ENCODE measurements at regions not wholly inside any gene's neighbourhood (a gene's known extent, or its start where the extent isn't known, plus 50 kb on each side); places are given as distances from the start of the nearest gene placed in this dataset.

GRCh38 chr6:156438350-156438923 is 338.7 kb upstream of the ARID1B start:
- no peak for DNase-seq

- DNase-seq, result no peak
Observed at GRCh38 chr6:156437121-156437879, 339.9 kb upstream of the ARID1B start.

GRCh38 chr6:156434795-156435190 is 342.4 kb upstream of the ARID1B start:
- DNase-seq, result no peak

- no peak for DNase-seq
Observed at GRCh38 chr6:156434049-156434794, 343.0 kb upstream of the ARID1B start.

- DNase-seq, result no peak
Observed at GRCh38 chr6:156432543-156432942, 344.6 kb upstream of the ARID1B start.

GRCh38 chr6:156430386-156430785 is 346.8 kb upstream of the ARID1B start:
- no peak for DNase-seq

- peak; percentile 10 for DNase-seq
Observed at GRCh38 chr6:156427345-156427744, 349.8 kb upstream of the ARID1B start.

GRCh38 chr6:156425359-156426020 is 351.7 kb upstream of the ARID1B start:
- DNase-seq, result no peak

- peak; percentile 25 for DNase-seq
Observed at GRCh38 chr6:156423829-156424228, 353.3 kb upstream of the ARID1B start.

- DNase-seq, result no peak
Observed at GRCh38 chr6:156423075-156423474, 354.1 kb upstream of the ARID1B start.

- no peak for DNase-seq
Observed at GRCh38 chr6:156421933-156422332, 355.2 kb upstream of the ARID1B start.

GRCh38 chr6:156421301-156421700 is 355.9 kb upstream of the ARID1B start:
- DNase-seq, result peak; percentile 33

GRCh38 chr6:156420172-156420993 is 356.8 kb upstream of the ARID1B start:
- no peak for DNase-seq

GRCh38 chr6:156419594-156419993 is 357.6 kb upstream of the ARID1B start:
- no peak for DNase-seq

- DNase-seq, result no peak
Observed at GRCh38 chr6:156418253-156418652, 358.9 kb upstream of the ARID1B start.

- DNase-seq, result no peak
Observed at GRCh38 chr6:156416391-156416790, 360.8 kb upstream of the ARID1B start.

- DNase-seq, result no peak
Observed at GRCh38 chr6:156413154-156413553, 364.0 kb upstream of the ARID1B start.

GRCh38 chr6:156410649-156411048 is 366.5 kb upstream of the ARID1B start:
- DNase-seq, result peak; percentile 8

GRCh38 chr6:156408655-156409054 is 368.5 kb upstream of the ARID1B start:
- no peak for DNase-seq

- no peak for DNase-seq
Observed at GRCh38 chr6:156407334-156407733, 369.8 kb upstream of the ARID1B start.

- DNase-seq, result no peak
Observed at GRCh38 chr6:156406688-156407087, 370.5 kb upstream of the ARID1B start.

GRCh38 chr6:156406099-156406498 is 371.1 kb upstream of the ARID1B start:
- DNase-seq, result no peak

GRCh38 chr6:156402628-156403027 is 374.6 kb upstream of the ARID1B start:
- no peak for DNase-seq

Measured in OCI-M1 (cell line).